AG04449 (cell line): ENCODE measurements at regions not wholly inside any gene's neighbourhood (a gene's known extent, or its start where the extent isn't known, plus 50 kb on each side); places are given as distances from the start of the nearest gene placed in this dataset.

Experiments used
- CTCF ChIA-PET: fragments of 350-600 bp; formaldehyde crosslinking; extraction: SDS; loops from one replicate; lab custom pipeline; 2021; ENCODE audit warnings: antibody characterized with exemption; lab: Yijun Ruan, JAX
- POLR2A ChIA-PET: fragments of 400-600, 350-600 bp; formaldehyde crosslinking; extraction: SDS; loops from one replicate; lab custom pipeline; 2020; ENCODE audit warnings: antibody characterized with exemption, inconsistent platforms; lab: Yijun Ruan, JAX
- DNase-seq: peaks from one replicate; pipeline ENCODE4 v3.0.0-alpha.2; 2010; ENCODE audit warnings: low read depth, low spot score
- H3K4me3 ChIP-seq: 2 replicates; pipeline ENCODE4 v1.5.1; 2011; ENCODE audit warnings: low read depth, mild to moderate bottlenecking, control low read depth, low read length
- CTCF ChIP-seq: IDR thresholded peaks from one replicate; pipeline ENCODE4 v1.5.1; 2011; ENCODE audit warnings: mild to moderate bottlenecking, moderate library complexity, low read length, control low read depth, inconsistent platforms; ENCODE audit not compliant: insufficient read depth; ENCODE audit errors: missing control alignments

- no peak for DNase-seq
- ChIA-PET POLR2A (no interaction called here), CTCF (no interaction called here)
- TF ChIP-seq CTCF, result no peak
- no peak overlapping the region for H3K4me3 ChIP-seq
These were observed 188.6 kb downstream of the HINT1 start for GRCh38 chr5:130976493-130976892.

GRCh38 chr5:130975847-130976246 is 189.2 kb downstream of the HINT1 start:
- CTCF ChIA-PET, result interaction anchor here (0.8 kb wide), 1 partner anchor 131 kb away, joined by 3 read pairs; no protein-coding TSS in a partner anchor
- DNase-seq, result no peak
- no peak for TF ChIP-seq CTCF
- no peak overlapping the region for H3K4me3 ChIP-seq
- POLR2A ChIA-PET, result no interaction called here

GRCh38 chr5:130975299-130975698 is 189.8 kb downstream of the HINT1 start:
- H3K4me3 ChIP-seq, result no peak overlapping the region
- DNase-seq, result no peak
- no peak for TF ChIP-seq CTCF
- CTCF ChIA-PET, result interaction anchor here (0.8 kb wide), 1 partner anchor 132 kb away, joined by 3 read pairs; no protein-coding TSS in a partner anchor
- POLR2A ChIA-PET, result no interaction called here

GRCh38 chr5:130974021-130974683 is 190.9 kb downstream of the HINT1 start:
- POLR2A ChIA-PET, result no interaction called here
- no peak overlapping the region for H3K4me3 ChIP-seq
- CTCF ChIA-PET, result no interaction called here
- no peak for TF ChIP-seq CTCF
- DNase-seq, result no peak

GRCh38 chr5:130966990-130967525 is 198.0 kb downstream of the HINT1 start:
- CTCF ChIA-PET, result no interaction called here
- H3K4me3 ChIP-seq, result no peak overlapping the region
- no peak for TF ChIP-seq CTCF
- POLR2A ChIA-PET, result no interaction called here
- no peak for DNase-seq

- no peak overlapping the region for H3K4me3 ChIP-seq
- no peak for DNase-seq
- CTCF ChIA-PET, result no interaction called here
- POLR2A ChIA-PET, result no interaction called here
- no peak for TF ChIP-seq CTCF
These were observed 199.1 kb downstream of the HINT1 start for GRCh38 chr5:130965920-130966319.
